WTC11 (cell line): ENCODE measurements at regions not wholly inside any gene's neighbourhood (a gene's known extent, or its start where the extent isn't known, plus 50 kb on each side); places are given as distances from the start of the nearest gene placed in this dataset.

Source experiments
- AFF4 ChIP-seq: sonication (generic); formaldehyde crosslinking; IDR thresholded peaks from 2 replicates; pipeline ENCODE4 v1.8.1; 2023; ENCODE audit warnings: mild to moderate bottlenecking, missing genetic modification reagents, borderline replicate concordance
- ATF1 ChIP-seq: sonication (generic); formaldehyde crosslinking; IDR thresholded peaks from 2 replicates; pipeline ENCODE4 v1.8.1; 2023; ENCODE audit warnings: mild to moderate bottlenecking, moderate library complexity, missing genetic modification reagents
- CREM ChIP-seq: sonication (generic); formaldehyde crosslinking; IDR thresholded peaks from 2 replicates; pipeline ENCODE4 v1.8.1; 2022; ENCODE audit warnings: mild to moderate bottlenecking, missing genetic modification reagents, moderate library complexity
- JAZF1 ChIP-seq: fragments of 250-450 bp; sonication (Bioruptor Pico); IDR thresholded peaks from 2 replicates; pipeline ENCODE4 v1.9.0; 2021; ENCODE audit warnings: moderate library complexity, mild to moderate bottlenecking, inconsistent platforms
- USF2 ChIP-seq: sonication (generic); formaldehyde crosslinking; IDR thresholded peaks from 2 replicates; pipeline ENCODE4 v1.8.1; 2023; ENCODE audit warnings: mild to moderate bottlenecking, missing genetic modification reagents, moderate library complexity
- ZMAT4 ChIP-seq: fragments of 250-450 bp; sonication (Bioruptor Pico); IDR thresholded peaks from 2 replicates; pipeline ENCODE4 v1.9.0; 2021; ENCODE audit warnings: mild to moderate bottlenecking
- ZNF138 ChIP-seq: sonication (generic); formaldehyde crosslinking; conservative IDR thresholded peaks from 2 replicates; pipeline ENCODE4 v1.8.1; 2022; ENCODE audit warnings: mild to moderate bottlenecking, moderate library complexity, missing genetic modification reagents
- ZNF263 ChIP-seq: sonication (generic); formaldehyde crosslinking; IDR thresholded peaks from 2 replicates; pipeline ENCODE4 v1.8.1; 2022; ENCODE audit warnings: low read depth, mild to moderate bottlenecking, moderate library complexity, missing genetic modification reagents
- ZNF281 ChIP-seq: sonication (generic); formaldehyde crosslinking; IDR thresholded peaks from 2 replicates; pipeline ENCODE4 v1.8.0; 2023; ENCODE audit warnings: mild to moderate bottlenecking, missing genetic modification reagents
- ZNF423 ChIP-seq: fragments of 250-450 bp; sonication (Bioruptor Pico); IDR thresholded peaks from 2 replicates; pipeline ENCODE4 v2.1.2; 2022; ENCODE audit warnings: mild to moderate bottlenecking, moderate library complexity
- TF ChIP-seq, protein P1 (sequence below): fragments of 200-600 bp; IDR thresholded peaks from 2 replicates; pipeline ENCODE4 v1.8.0; 2022; ENCODE audit warnings: antibody characterized with exemption
- TF ChIP-seq, protein P2 (sequence below): sonication (generic); formaldehyde crosslinking; IDR thresholded peaks from 2 replicates; pipeline ENCODE4 v1.8.1; 2022; ENCODE audit warnings: low read depth, mild to moderate bottlenecking, moderate library complexity, missing genetic modification reagents, borderline replicate concordance
- TF ChIP-seq, protein P3 (sequence below): sonication (generic); formaldehyde crosslinking; IDR thresholded peaks from 2 replicates; pipeline ENCODE4 v1.8.0; 2022; ENCODE audit warnings: mild to moderate bottlenecking, missing genetic modification reagents

DNA sequence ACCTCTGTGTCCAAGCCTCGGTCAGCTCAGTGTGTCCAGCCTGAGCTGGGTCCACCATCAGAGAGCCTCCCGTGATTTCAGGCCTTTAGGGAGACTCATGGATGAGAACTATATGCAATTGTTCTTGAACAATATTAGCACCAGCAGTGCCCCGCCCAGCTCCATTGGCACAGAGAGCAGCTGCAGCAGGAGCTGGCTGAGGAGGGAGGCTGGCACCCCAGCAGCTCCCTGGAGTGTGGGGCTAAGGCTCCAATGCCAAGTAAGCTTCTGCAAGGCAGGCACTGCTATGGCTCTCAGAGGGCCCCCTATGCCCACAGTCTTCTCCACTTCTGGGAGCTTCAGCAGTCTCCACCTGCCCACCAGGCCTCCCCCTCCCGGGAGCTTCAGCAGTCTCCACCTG lies 593.3 kb downstream of the MATN1 start:
- TF ChIP-seq ZNF281 (CRISPR knock-in tag) (no peak), ZMAT4 (CRISPR knock-in tag) (no peak), ATF1 (CRISPR knock-in tag) (no peak), ZNF138 (CRISPR knock-in tag) (no peak), CREM (no peak), USF2 (no peak), AFF4 (CRISPR knock-in tag) (no peak), ZNF423 (no peak), ZNF263 (CRISPR knock-in tag) (no peak), JAZF1 (CRISPR knock-in tag) (no peak)
- TF ChIP-seq, protein P1, sequence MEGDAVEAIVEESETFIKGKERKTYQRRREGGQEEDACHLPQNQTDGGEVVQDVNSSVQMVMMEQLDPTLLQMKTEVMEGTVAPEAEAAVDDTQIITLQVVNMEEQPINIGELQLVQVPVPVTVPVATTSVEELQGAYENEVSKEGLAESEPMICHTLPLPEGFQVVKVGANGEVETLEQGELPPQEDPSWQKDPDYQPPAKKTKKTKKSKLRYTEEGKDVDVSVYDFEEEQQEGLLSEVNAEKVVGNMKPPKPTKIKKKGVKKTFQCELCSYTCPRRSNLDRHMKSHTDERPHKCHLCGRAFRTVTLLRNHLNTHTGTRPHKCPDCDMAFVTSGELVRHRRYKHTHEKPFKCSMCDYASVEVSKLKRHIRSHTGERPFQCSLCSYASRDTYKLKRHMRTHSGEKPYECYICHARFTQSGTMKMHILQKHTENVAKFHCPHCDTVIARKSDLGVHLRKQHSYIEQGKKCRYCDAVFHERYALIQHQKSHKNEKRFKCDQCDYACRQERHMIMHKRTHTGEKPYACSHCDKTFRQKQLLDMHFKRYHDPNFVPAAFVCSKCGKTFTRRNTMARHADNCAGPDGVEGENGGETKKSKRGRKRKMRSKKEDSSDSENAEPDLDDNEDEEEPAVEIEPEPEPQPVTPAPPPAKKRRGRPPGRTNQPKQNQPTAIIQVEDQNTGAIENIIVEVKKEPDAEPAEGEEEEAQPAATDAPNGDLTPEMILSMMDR = no peak
- TF ChIP-seq, protein P2, sequence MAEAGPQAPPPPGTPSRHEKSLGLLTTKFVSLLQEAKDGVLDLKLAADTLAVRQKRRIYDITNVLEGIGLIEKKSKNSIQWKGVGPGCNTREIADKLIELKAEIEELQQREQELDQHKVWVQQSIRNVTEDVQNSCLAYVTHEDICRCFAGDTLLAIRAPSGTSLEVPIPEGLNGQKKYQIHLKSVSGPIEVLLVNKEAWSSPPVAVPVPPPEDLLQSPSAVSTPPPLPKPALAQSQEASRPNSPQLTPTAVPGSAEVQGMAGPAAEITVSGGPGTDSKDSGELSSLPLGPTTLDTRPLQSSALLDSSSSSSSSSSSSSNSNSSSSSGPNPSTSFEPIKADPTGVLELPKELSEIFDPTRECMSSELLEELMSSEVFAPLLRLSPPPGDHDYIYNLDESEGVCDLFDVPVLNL (CRISPR knock-in tag) = no peak
- TF ChIP-seq, protein P3, sequence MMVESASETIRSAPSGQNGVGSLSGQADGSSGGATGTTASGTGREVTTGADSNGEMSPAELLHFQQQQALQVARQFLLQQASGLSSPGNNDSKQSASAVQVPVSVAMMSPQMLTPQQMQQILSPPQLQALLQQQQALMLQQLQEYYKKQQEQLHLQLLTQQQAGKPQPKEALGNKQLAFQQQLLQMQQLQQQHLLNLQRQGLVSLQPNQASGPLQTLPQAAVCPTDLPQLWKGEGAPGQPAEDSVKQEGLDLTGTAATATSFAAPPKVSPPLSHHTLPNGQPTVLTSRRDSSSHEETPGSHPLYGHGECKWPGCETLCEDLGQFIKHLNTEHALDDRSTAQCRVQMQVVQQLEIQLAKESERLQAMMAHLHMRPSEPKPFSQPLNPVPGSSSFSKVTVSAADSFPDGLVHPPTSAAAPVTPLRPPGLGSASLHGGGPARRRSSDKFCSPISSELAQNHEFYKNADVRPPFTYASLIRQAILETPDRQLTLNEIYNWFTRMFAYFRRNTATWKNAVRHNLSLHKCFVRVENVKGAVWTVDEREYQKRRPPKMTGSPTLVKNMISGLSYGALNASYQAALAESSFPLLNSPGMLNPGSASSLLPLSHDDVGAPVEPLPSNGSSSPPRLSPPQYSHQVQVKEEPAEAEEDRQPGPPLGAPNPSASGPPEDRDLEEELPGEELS (CRISPR knock-in tag) = no peak
